ENCODE measurements at regions not wholly inside any gene's neighbourhood (a gene's known extent, or its start where the extent isn't known, plus 50 kb on each side); places are given as distances from the start of the nearest gene placed in this dataset.

GRCh38 chr16:86019446-86020047 is 120.6 kb downstream of the IRF8 start:
- no peak for DNase-seq

- DNase-seq = no peak
Measured at GRCh38 chr16:86020971-86021370, 122.0 kb downstream of the IRF8 start.

GRCh38 chr16:86022381-86022960 is 123.5 kb downstream of the IRF8 start:
- no peak for DNase-seq

GRCh38 chr16:86024210-86024609 is 125.2 kb downstream of the IRF8 start:
- no peak for DNase-seq

- no peak for DNase-seq
Measured at GRCh38 chr16:86025706-86026105, 126.7 kb downstream of the IRF8 start.

- DNase-seq = no peak
Measured at GRCh38 chr16:86026171-86026910, 127.4 kb downstream of the IRF8 start.

- DNase-seq = no peak
Measured at GRCh38 chr16:86026916-86027315, 128.0 kb downstream of the IRF8 start.

GRCh38 chr16:86027373-86028126 is 128.6 kb downstream of the IRF8 start:
- DNase-seq = no peak

- no peak for DNase-seq
Measured at GRCh38 chr16:86029131-86029741, 130.3 kb downstream of the IRF8 start.

- no peak for DNase-seq
Measured at GRCh38 chr16:86030116-86030515, 131.2 kb downstream of the IRF8 start.

GRCh38 chr16:86031141-86031678 is 132.2 kb downstream of the IRF8 start:
- DNase-seq = no peak

GRCh38 chr16:86033016-86033474 is 134.1 kb downstream of the IRF8 start:
- no peak for DNase-seq

GRCh38 chr16:86033971-86034370 is 135.0 kb downstream of the IRF8 start:
- DNase-seq = no peak

- DNase-seq = no peak
Measured at GRCh38 chr16:86034421-86034919, 135.5 kb downstream of the IRF8 start.

- DNase-seq = no peak
Measured at GRCh38 chr16:86035906-86036305, 136.9 kb downstream of the IRF8 start.

GRCh38 chr16:86037999-86038925 is 139.3 kb downstream of the IRF8 start:
- DNase-seq = no peak

- no peak for DNase-seq
Measured at GRCh38 chr16:86038926-86039310, 140.0 kb downstream of the IRF8 start.

GRCh38 chr16:86039606-86040005 is 140.6 kb downstream of the IRF8 start:
- DNase-seq = no peak

- no peak for DNase-seq
Measured at GRCh38 chr16:86040496-86040895, 141.5 kb downstream of the IRF8 start.

GRCh38 chr16:86041215-86041614 is 142.3 kb downstream of the IRF8 start:
- no peak for DNase-seq

- DNase-seq = no peak
Measured at GRCh38 chr16:86041807-86042206, 142.8 kb downstream of the IRF8 start.

Data from activated T-cell treated with anti-CD3 and anti-CD28 coated beads, Interleukin-2, amount 50 U/mL, for 1 hour (primary cell).